ENCODE measurements at regions not wholly inside any gene's neighbourhood (a gene's known extent, or its start where the extent isn't known, plus 50 kb on each side); places are given as distances from the start of the nearest gene placed in this dataset.

DNA sequence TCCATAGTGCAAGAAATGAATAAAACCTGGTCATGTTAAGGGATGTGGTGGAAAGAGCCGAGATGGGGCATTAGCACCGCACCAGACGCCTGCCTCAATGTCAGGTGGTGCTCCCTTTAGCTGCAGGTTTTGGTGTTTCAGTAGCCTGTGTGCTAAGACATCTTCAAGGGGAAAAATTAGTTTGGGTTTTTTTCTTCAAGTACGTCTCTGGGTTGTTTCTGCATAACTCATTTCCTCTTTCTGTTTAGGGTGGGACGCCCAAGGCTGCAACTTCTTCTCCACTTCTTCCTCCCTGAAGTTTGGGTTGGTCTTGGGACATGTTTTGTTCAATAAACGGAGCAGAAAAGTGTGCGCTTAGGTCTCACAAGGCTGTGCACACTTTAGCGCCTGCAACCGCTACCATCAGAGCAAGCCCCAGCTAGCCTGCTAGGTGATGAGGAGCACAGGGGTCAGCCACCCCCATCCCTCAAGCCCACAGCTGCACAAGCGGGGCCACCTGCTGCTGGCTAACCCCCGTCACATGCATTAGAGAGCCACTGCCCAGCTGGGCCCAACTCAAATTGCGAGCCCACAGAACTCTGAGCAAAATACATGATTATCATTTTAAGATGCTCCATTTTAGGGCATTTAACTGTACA, 1495.7 kb downstream of the TBC1D22A start:
- H3K4me3 ChIP-seq = no peak overlapping the region
- intact Hi-C loops (cut with DNase I; ENCODE audit: low total_unique reads) = no loop called here
- no peaks in the 10 kb centered on the region for H3K9me3 ChIP-seq
- no peak for TF ChIP-seq POLR2A (IDR thresholded peaks at IDR 0.05)
- no peak overlapping the region for H3K27ac ChIP-seq
- 58 to 65% (median 62%) methylated on average over 11 to 12 of the region's 12 CpGs for WGBS, 5 donors
- peaks cover 0 to 19% (median 3%) of the 10 kb centered on the region in 6 donors for H3K4me1 ChIP-seq
- peaks cover 0 to 35% (median 12%) of the 10 kb centered on the region in 7 donors for H3K27me3 ChIP-seq (replicated peaks in 1 of 7)
- H3K36me3 ChIP-seq = no peaks in the 10 kb centered on the region
- DNase-seq = peak; percentile 71

DNA sequence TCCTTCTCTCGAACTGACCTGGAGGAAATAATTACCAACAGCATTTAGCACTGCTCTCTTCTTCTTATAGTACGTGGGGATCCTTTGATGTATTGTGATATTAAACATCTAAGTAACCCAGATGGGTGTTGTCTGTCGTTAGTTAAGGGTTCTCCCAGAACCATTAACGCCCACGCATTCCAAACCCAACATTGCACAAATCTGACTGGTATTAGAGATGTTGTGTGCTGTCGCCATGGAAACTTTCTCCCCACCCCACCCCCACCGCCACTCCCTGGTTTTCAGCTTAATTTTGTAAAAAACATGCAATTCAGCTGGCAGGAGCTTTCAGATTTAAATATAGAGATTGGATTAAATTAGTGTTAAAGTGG, 1495.2 kb downstream of the TBC1D22A start:
- 68 to 76% (median 71%) methylated on average over 7 of the region's 7 CpGs for WGBS, 5 donors
- Histone ChIP-seq H3K27me3 (replicated peaks in 1 of 7) (peaks cover 0 to 37% (median 12%) of the 10 kb centered on the region in 7 donors), H3K9me3 (no peaks in the 10 kb centered on the region), H3K4me3 (no peak overlapping the region), H3K4me1 (peaks cover 0 to 19% (median 3%) of the 10 kb centered on the region in 6 donors), H3K27ac (no peak overlapping the region), H3K36me3 (no peaks in the 10 kb centered on the region)
- TF ChIP-seq POLR2A (IDR thresholded peaks at IDR 0.05) (no peak), POLR2AphosphoS5 (IDR thresholded peaks at IDR 0.05) (no peak)
- TF ChIP-seq, protein P1, sequence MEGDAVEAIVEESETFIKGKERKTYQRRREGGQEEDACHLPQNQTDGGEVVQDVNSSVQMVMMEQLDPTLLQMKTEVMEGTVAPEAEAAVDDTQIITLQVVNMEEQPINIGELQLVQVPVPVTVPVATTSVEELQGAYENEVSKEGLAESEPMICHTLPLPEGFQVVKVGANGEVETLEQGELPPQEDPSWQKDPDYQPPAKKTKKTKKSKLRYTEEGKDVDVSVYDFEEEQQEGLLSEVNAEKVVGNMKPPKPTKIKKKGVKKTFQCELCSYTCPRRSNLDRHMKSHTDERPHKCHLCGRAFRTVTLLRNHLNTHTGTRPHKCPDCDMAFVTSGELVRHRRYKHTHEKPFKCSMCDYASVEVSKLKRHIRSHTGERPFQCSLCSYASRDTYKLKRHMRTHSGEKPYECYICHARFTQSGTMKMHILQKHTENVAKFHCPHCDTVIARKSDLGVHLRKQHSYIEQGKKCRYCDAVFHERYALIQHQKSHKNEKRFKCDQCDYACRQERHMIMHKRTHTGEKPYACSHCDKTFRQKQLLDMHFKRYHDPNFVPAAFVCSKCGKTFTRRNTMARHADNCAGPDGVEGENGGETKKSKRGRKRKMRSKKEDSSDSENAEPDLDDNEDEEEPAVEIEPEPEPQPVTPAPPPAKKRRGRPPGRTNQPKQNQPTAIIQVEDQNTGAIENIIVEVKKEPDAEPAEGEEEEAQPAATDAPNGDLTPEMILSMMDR (IDR thresholded peaks at IDR 0.05 in 8 of 11, conservative IDR thresholded peaks at IDR 0.05 in 3 of 11) = no peak
- intact Hi-C loops (cut with DNase I; ENCODE audit: low total_unique reads) = no loop called here
- no peak for DNase-seq

DNA sequence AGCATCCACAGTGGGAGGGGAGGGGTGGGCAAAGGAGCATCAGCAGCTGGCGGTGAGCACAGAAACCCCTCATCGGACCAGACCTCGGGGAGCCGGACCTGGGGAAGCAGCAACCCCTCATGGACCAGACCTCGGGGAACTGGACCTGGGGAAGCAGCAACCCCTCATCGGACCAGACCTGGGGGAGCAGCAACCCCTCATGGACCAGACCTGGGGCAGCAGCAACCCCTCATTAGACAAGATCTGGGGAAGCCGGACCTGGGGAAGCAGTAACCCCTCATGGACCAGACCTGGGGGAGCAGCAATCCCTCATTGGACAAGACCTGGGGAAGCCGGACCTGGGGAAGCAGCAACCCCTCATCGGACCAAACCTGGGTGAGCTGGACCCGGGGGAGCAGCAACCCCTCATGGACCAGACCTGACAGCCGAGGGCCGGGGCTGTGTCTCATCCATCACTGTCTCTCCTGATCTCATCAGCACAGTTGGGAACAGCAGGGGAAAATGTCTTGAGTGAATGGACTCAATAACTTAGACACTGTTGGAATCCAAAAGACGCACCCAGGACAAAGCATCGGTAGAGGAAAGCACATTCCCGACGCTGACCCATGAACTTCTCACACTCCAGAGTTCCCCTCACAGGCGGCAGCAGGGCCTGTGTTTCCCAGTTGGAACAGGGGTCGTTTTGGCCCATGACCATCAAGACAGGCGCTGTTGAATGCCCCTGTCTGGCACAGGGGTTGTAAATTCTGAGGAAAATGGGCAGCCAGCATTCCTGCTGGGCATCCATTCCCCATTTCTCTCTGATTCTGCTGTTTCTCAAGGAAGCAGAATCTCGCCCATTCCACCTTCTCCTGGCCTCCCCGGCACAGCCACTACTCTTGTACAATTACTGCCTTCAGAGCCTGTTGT, 1494.6 kb downstream of the TBC1D22A start:
- peak; percentile 52 for DNase-seq
- intact Hi-C loops (cut with DNase I; ENCODE audit: low total_unique reads) = no loop called here
- Histone ChIP-seq H3K27ac (no peak overlapping the region), H3K9me3 (no peaks in the 10 kb centered on the region), H3K4me1 (peaks cover 0 to 19% (median 3%) of the 10 kb centered on the region in 6 donors), H3K36me3 (no peaks in the 10 kb centered on the region), H3K27me3 (replicated peaks in 1 of 7) (peaks cover 0 to 37% (median 12%) of the 10 kb centered on the region in 7 donors), H3K4me3 (no peak overlapping the region)
- 77 to 84% (median 81%) methylated on average over 18 to 21 of the region's 21 CpGs for WGBS, 5 donors
- TF ChIP-seq, protein P1 (IDR thresholded peaks at IDR 0.05 in 8 of 11, conservative IDR thresholded peaks at IDR 0.05 in 3 of 11) = no peak
- TF ChIP-seq POLR2A (IDR thresholded peaks at IDR 0.05) (no peak), POLR2AphosphoS5 (IDR thresholded peaks at IDR 0.05) (no peak)

DNA sequence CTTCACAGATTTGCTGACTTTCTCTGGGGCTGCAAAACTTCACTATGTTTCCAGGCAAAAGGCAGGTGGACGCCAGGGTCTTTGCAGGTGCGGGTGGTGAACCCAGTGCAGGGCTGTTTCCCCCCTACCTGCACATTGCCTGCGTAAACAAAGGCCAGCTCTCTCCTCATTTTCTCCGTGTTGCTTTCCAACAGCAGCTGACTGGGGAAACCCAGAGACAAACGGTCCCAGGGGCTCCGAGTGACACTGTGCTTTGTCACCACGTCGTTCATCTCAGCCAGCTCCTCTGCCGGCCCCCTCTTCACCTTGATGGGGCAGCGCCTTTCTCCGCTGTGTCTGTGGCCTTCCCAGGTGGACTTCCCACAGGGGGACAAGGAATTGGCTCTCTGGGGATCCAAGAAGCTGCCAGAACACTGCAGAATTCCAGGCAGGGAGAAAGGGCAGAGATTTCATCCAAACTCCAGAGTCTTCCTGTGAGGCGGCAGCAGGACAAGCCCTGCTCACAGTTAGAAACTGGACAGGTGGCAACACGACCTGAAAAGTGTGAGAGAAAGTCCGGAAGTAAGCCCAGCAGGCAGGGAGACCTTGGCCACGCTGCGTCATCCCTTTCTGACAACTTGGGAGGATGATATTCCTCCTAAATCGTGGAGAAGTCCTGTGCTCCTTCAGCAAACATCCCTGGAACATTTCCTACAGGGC, 1493.7 kb downstream of the TBC1D22A start:
- WGBS, 5 donors = 64 to 79% (median 66%) methylated on average over 17 of the region's 17 CpGs

More for the DNA sequence above, 1493.7 kb downstream of the TBC1D22A start:
- H3K27ac ChIP-seq = no peak overlapping the region
- no peak for TF ChIP-seq POLR2AphosphoS5 (IDR thresholded peaks at IDR 0.05)
- peaks cover 0 to 19% (median 3%) of the 10 kb centered on the region in 6 donors for H3K4me1 ChIP-seq
- no peaks in the 10 kb centered on the region for H3K36me3 ChIP-seq
- no peaks in the 10 kb centered on the region for H3K9me3 ChIP-seq
- peak; percentile 52 for DNase-seq
- no peak overlapping the region for H3K4me3 ChIP-seq
- H3K27me3 ChIP-seq (replicated peaks in 1 of 7) = peaks cover 0 to 42% (median 12%) of the 10 kb centered on the region in 7 donors
- intact Hi-C loops (cut with DNase I; ENCODE audit: low total_unique reads) = no loop called here

All from spleen (tissue), 11 donors.